OCI-LY3 (cell line): ENCODE measurements at regions not wholly inside any gene's neighbourhood (a gene's known extent, or its start where the extent isn't known, plus 50 kb on each side); places are given as distances from the start of the nearest gene placed in this dataset.

Experiments
- H2AFZ ChIP-seq: fragments of 200-600, 300-600 bp; shearing (Covaris generic); 2 replicates; pipeline ENCODE4 v1.6.0; 2014; ENCODE audit warnings: antibody characterized with exemption, low read depth, low read length
- H3K27ac ChIP-seq: fragments of 200-600, 300-600 bp; sonication (generic); 2 replicates; pipeline ENCODE4 v1.5.1; 2014; ENCODE audit warnings: mild to moderate bottlenecking, low read length, moderate library complexity, mixed read lengths
- H3K27me3 ChIP-seq: fragments of 200-600, 300-600 bp; sonication (generic); 2 replicates; pipeline ENCODE4 v1.6.1; 2014; ENCODE audit warnings: low read depth, low read length, mixed read lengths
- H3K36me3 ChIP-seq: fragments of 200-600, 300-600 bp; sonication (generic); replicated peaks from 2 replicates; pipeline ENCODE3; 2014; ENCODE audit warnings: low read depth, low read length, mixed read lengths
- H3K4me1 ChIP-seq: fragments of 300-600, 200-600 bp; sonication (generic); 2 replicates; pipeline ENCODE4 v1.6.1; 2014; ENCODE audit warnings: low read length, mixed read lengths
- H3K4me2 ChIP-seq: fragments of 200-600, 300-600 bp; sonication (generic); 2 replicates; pipeline ENCODE4 v1.6.1; 2014; ENCODE audit warnings: low read length, mixed read lengths
- H3K4me3 ChIP-seq: fragments of 300-600, 200-600 bp; sonication (generic); 2 replicates; pipeline ENCODE4 v1.5.1; 2014; ENCODE audit warnings: antibody characterized with exemption, mild to moderate bottlenecking, low read length, moderate library complexity
- H3K79me2 ChIP-seq: fragments of 300-600, 200-600 bp; shearing (Covaris generic); 2 replicates; pipeline ENCODE4 v1.6.1; 2014; ENCODE audit warnings: mild to moderate bottlenecking, low read length, mixed read lengths
- H3K9ac ChIP-seq: fragments of 300-600, 200-600 bp; shearing (Covaris generic); 2 replicates; pipeline ENCODE4 v1.6.0; 2014; ENCODE audit warnings: mild to moderate bottlenecking, low read length, moderate library complexity
- H3K9me3 ChIP-seq: fragments of 200-600, 300-600 bp; shearing (Covaris generic); 2 replicates; pipeline ENCODE4 v1.6.1; 2014; ENCODE audit warnings: low read length, mixed read lengths; ENCODE audit not compliant: insufficient read depth
- H4K20me1 ChIP-seq: fragments of 200-600, 300-600 bp; sonication (generic); 2 replicates; pipeline ENCODE4 v1.6.1; 2016; ENCODE audit warnings: low read length, mixed read lengths; ENCODE audit not compliant: insufficient read depth
- EZH2phosphoT487 ChIP-seq: fragments of 200-600 bp; shearing (Covaris generic); IDR thresholded peaks from 2 replicates; pipeline ENCODE4 v1.6.1; 2018; ENCODE audit warnings: antibody characterized with exemption, mixed run types, low read depth
- TF ChIP-seq, protein P1 (sequence below): fragments of 200-600, 300-600 bp; sonication (generic); IDR thresholded peaks from 2 replicates; pipeline ENCODE4 v1.5.1; 2014; ENCODE audit warnings: antibody characterized with exemption, low read length, low read depth

DNA sequence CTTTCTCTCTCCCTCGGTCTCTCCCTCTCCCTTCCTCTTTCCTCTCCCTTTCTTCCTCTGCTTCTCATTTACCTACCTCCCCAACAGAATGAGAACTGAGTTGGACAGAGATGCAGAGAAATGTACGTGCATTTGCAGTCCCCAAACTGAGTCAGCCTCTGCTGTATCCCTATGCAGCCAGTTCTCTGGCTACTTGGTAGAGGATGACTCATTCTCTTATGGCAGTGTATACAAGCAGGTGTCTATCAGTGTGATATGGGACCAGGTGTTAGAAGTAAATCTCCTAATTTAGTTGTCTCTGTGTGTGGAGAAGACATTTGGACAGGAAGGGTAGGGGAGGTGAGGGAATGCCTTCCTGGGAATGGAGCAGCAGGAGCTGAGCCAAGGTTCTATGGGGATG lies 470.8 kb downstream of the CD109 start:
- no peaks in the 10 kb centered on the region for H4K20me1 ChIP-seq
- H3K9ac ChIP-seq = no peak overlapping the region
- no peaks in the 10 kb centered on the region for H3K27me3 ChIP-seq
- H3K4me2 ChIP-seq = no peak overlapping the region
- H3K79me2 ChIP-seq = no peaks in the 10 kb centered on the region
- no peak for TF ChIP-seq EZH2phosphoT487
- TF ChIP-seq, protein P1, sequence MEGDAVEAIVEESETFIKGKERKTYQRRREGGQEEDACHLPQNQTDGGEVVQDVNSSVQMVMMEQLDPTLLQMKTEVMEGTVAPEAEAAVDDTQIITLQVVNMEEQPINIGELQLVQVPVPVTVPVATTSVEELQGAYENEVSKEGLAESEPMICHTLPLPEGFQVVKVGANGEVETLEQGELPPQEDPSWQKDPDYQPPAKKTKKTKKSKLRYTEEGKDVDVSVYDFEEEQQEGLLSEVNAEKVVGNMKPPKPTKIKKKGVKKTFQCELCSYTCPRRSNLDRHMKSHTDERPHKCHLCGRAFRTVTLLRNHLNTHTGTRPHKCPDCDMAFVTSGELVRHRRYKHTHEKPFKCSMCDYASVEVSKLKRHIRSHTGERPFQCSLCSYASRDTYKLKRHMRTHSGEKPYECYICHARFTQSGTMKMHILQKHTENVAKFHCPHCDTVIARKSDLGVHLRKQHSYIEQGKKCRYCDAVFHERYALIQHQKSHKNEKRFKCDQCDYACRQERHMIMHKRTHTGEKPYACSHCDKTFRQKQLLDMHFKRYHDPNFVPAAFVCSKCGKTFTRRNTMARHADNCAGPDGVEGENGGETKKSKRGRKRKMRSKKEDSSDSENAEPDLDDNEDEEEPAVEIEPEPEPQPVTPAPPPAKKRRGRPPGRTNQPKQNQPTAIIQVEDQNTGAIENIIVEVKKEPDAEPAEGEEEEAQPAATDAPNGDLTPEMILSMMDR = no peak
- no peak overlapping the region for H2AFZ ChIP-seq
- H3K27ac ChIP-seq = no peak overlapping the region
- H3K4me3 ChIP-seq = no peak overlapping the region
- no peaks in the 10 kb centered on the region for H3K36me3 ChIP-seq
- H3K4me1 ChIP-seq = no peaks in the 10 kb centered on the region
- no peaks in the 10 kb centered on the region for H3K9me3 ChIP-seq

DNA sequence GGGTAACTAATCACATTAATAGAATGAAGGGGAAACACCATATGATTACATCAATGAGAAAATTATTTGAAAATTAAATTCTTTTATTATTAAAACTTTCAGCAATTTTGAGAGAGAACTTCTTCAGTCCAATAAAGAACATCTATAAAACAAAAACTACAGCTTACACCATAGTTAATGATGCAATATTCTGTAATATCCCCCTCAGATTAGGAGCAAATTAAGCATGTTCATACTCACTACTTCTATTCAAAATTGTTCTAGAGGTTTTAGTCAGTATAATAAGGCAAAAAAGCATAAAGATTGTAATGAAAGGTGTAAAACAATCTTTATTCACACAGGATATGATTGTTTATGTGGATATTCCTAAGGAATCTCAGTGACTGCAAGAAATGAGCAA lies 465.4 kb downstream of the CD109 start:
- Histone ChIP-seq H3K4me2 (no peak overlapping the region), H3K27me3 (no peaks in the 10 kb centered on the region), H3K36me3 (no peaks in the 10 kb centered on the region), H3K27ac (no peak overlapping the region), H3K4me3 (no peak overlapping the region), H3K9ac (no peak overlapping the region), H2AFZ (no peak overlapping the region), H3K9me3 (no peaks in the 10 kb centered on the region), H3K4me1 (no peaks in the 10 kb centered on the region), H4K20me1 (no peaks in the 10 kb centered on the region), H3K79me2 (no peaks in the 10 kb centered on the region)
- TF ChIP-seq, protein P1 = no peak
- TF ChIP-seq EZH2phosphoT487 = no peak

DNA sequence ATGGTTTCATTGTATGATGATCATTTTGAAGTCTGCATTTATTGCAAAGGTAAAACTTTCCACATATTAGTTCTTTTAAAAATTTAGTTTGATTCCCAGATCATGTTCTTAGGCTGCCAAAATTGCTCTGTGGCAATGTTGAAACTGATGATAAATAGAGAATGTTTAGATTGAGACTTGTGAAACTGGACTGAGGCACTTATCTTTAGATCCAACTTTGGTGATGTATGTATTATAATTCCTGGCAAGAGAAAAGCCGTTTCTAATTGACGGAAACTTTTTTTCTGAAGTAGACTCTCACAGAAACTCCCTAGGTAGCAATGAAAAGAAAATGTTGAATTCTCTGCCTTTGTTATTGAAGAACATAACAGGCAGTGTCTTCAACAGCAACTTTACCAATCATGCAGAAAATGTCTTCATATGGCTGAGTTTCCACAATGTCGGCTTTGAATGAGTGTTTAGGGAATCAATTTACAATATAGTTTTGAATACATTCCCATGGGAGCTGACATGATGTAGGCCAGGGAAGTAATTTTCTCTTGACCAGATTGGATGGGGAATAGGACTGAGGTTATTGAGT lies 456.2 kb downstream of the CD109 start:
- Histone ChIP-seq H3K4me3 (no peak overlapping the region), H3K27me3 (no peaks in the 10 kb centered on the region), H3K79me2 (no peaks in the 10 kb centered on the region), H3K27ac (no peak overlapping the region), H3K36me3 (no peaks in the 10 kb centered on the region), H3K9ac (no peak overlapping the region), H3K4me1 (peaks cover 5% of the 10 kb centered on the region; the same call in 1 of the 2 replicates), H4K20me1 (no peaks in the 10 kb centered on the region), H3K4me2 (no peak overlapping the region), H2AFZ (no peak overlapping the region), H3K9me3 (no peaks in the 10 kb centered on the region)
- TF ChIP-seq EZH2phosphoT487 = no peak
- TF ChIP-seq, protein P1 = no peak

DNA sequence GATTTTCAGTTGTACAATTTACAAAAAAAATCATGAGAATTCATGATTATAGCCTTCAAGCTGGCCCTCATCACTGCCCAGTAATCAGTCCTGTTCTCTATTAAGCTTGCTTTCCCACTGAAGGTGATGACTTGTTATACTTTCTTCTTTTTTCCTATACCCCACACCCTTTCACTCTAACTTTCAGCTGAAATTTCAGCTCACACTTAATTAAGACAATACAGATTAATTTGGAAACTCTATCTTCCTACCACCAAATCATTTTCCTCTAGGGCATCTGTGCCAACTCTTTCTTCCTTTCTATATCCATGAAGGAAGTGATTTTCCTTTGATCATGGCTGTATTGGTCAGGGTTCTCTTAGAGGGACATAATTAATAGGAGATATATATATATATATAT lies 449.9 kb downstream of the CD109 start:
- H3K9ac ChIP-seq = no peak overlapping the region

More for the DNA sequence above, 449.9 kb downstream of the CD109 start:
- Histone ChIP-seq H3K4me2 (no peak overlapping the region), H4K20me1 (no peaks in the 10 kb centered on the region), H3K27me3 (no peaks in the 10 kb centered on the region), H3K36me3 (no peaks in the 10 kb centered on the region), H3K9me3 (no peaks in the 10 kb centered on the region), H2AFZ (no peak overlapping the region), H3K79me2 (no peaks in the 10 kb centered on the region), H3K4me1 (peaks cover 5% of the 10 kb centered on the region; the same call in 1 of the 2 replicates), H3K27ac (no peak overlapping the region), H3K4me3 (no peak overlapping the region)
- TF ChIP-seq, protein P1 = no peak
- TF ChIP-seq EZH2phosphoT487 = no peak
